Activated T-helper 1 cell treated with anti-CD3 and anti-CD28 coated beads, Interleukin-2, amount 50 U/mL, for 16 hours (primary cell): ENCODE measurements at regions not wholly inside any gene's neighbourhood (a gene's known extent, or its start where the extent isn't known, plus 50 kb on each side); places are given as distances from the start of the nearest gene placed in this dataset.

Source experiments
- DNase-seq, 2 donors: peaks; one replicate each; pipeline ENCODE4 v3.0.0-alpha.2; 2020; ENCODE audit warnings: low read depth in 1 of 2, low spot score in 1 of 2

DNA sequence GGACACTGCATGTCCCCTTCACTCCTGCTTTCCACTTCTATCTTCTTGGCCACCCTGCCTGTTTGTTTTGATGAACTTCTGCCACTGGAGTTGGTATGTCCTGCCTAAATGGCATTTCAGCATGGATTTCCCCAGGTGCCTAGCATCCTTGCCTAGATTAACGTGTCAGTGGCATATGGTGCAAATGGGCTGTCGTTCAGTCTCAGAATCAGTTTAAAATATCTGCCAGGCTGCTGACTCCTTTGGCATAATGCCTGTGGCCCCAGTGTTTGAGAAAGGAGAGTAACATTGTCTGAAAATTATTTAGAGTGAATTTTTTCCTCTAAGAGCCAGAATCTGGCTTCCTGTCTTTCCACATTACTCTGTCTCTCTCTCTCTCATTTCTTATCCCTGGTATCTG is 64.9 kb upstream of the BARHL2 start:
- DNase-seq: no peak

DNA sequence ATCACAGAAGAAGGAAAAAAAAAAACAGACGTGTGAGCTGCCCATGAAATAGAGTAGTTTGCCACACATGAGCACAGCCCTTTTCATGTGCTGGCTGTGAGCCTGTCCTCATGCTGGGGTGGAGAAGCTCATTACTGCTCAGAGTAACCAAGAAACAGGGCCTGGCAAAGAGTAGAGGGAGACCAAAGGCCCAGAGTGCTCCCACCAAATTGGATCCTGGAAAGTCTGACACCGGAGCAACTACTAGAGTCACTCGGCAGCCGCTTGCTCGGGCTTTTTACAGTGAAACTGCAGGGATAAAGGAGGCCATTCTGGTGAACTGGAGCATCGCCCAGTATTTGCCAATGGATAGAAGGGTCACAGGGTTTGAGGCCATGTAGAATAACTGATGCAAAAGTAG is 64.4 kb upstream of the BARHL2 start:
- no peak for DNase-seq

DNA sequence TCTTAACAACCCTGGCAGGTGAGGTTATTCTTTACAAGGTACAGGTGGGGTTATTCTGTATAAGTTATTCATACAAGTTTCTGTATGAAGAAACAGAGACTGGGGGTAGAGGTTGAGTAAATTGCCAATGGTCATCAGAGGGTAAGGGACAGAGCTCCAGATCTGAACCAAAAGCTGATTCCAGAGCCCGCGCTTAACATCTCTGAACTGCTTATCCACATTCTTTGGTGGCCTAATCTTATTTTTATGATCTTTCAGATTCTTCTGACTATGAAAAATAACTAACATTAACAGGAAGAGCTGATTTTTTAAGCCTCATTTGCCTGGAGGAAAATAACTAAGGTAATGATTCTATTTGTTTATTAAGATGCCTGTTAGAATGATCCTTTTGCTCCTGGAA is 63.9 kb upstream of the BARHL2 start:
- no peak for DNase-seq

DNA sequence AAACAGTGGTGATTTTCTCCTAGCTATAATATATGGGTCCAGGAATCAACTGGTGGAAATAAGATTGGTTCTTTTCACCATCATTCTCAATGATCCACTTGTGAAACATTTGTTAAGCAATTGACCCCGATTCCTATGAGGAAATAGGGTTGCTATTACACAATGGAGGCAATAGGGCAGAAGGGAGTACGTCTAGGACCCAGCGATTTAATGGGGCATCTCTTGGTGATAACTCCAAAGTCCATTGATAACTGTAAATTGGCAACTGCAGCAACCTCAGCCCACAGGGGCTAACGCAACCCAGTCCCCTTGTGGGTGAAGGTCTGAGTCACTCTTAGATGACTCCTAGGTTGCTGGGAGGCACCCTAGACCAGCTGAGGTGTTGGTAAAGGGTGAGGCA is 62.5 kb upstream of the BARHL2 start:
- DNase-seq: no peak

DNA sequence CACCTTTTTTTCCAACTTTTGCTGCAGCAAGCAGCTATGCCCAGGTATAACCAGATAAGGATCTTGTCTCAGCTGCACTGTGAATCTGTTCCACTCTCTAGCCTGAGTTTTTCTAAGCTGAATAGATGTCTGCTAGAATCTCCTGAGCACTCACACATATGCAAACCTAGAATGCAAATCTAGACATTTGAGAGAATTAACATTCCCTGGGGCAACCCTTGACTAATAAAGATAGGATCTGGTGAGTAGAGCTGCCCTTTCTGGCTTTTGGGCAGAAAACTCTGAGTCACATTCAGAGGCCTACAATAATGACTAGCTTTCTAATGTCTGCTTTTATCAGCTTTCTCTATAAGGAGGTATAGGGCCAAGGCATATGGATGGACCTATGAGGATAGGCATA is 61.4 kb upstream of the BARHL2 start:
- DNase-seq: no peak

DNA sequence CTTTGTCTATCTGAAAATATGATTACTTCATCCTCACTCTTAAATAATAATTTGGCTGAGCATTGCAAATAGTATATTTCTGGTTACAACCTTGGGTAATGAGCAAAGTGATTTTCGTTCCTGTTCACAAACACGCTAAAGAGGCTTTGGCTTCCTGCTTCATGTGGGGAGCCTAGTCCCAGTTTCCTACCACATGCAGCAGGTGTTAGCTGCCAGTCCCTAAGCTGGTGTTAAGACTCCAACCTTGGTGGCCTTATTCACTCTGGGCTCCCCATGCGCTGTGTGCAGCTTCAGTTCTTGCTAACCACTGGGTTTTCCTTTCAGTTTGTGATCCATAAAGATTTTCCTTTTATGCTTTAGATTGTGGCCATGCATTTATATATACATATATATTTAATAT is 56.7 kb upstream of the BARHL2 start:
- DNase-seq: no peak

DNA sequence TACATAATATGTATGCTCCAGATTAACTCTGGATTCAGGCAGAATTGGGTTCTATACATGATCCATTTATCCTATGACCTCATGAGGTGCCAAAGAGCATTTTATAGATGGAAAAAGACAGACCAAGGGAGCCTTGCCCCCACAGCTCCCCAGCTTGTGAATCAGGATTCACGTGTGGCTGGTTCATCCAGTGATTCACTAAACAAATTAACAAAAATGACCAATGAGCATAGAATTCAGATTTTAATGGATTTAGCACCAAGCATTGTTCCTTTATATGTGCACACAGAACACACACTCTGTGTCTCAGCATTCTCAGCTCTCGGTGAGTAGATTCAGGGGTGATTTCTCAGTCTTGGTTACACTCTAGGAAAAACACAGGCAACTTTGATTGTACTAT is 51.7 kb upstream of the BARHL2 start:
- no peak for DNase-seq

DNA sequence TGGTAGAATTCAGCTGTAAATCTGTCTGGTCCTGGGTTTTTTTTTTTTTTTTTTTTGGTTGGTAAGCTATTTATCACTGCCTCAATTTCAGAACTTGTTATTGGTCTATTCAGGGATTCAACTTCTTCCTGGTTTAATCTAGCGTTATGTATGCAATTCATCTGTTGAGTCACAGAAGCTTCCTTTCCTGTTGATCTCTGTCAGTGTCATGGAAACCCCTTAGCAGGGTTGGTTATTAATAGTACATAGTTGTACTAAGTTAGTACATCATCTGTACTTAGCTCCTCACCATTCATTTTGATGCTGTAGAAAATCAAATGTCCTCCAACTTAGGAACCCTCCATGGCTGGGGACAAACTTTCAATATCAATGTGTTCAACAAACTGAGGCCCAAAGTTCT is 51.0 kb upstream of the BARHL2 start:
- no peak for DNase-seq
